Activated CD8-positive, alpha-beta memory T cell treated with anti-CD3 and anti-CD28 coated beads for 4 hours (primary cell): ENCODE measurements at regions not wholly inside any gene's neighbourhood (a gene's known extent, or its start where the extent isn't known, plus 50 kb on each side); places are given as distances from the start of the nearest gene placed in this dataset.

Experiments
- DNase-seq, 2 donors: peaks; one replicate each; pipeline ENCODE4 v3.0.0-alpha.2; 2020; ENCODE audit warnings: low read depth in 2 of 2

- DNase-seq, result no peak
Observed at GRCh38 chr1:244157731-244158438, 106.8 kb downstream of the ZBTB18 start.

- no peak for DNase-seq
Observed at GRCh38 chr1:244159646-244160045, 108.6 kb downstream of the ZBTB18 start.

GRCh38 chr1:244160455-244161235, 109.6 kb downstream of the ZBTB18 start:
- DNase-seq, result no peak

- no peak for DNase-seq
Observed at GRCh38 chr1:244161236-244161510, 110.1 kb downstream of the ZBTB18 start.

- DNase-seq, result no peak
Observed at GRCh38 chr1:244162786-244163530, 111.9 kb downstream of the ZBTB18 start.

GRCh38 chr1:244163861-244164510, 112.9 kb downstream of the ZBTB18 start:
- DNase-seq, result no peak

- DNase-seq, result no peak
Observed at GRCh38 chr1:244164511-244164890, 113.4 kb downstream of the ZBTB18 start.

- no peak for DNase-seq
Observed at GRCh38 chr1:244165021-244165420, 113.9 kb downstream of the ZBTB18 start.

GRCh38 chr1:244165701-244166100, 114.6 kb downstream of the ZBTB18 start:
- DNase-seq, result no peak

GRCh38 chr1:244171241-244171985, 120.3 kb downstream of the ZBTB18 start:
- no peak for DNase-seq

GRCh38 chr1:244173240-244173639, 122.2 kb downstream of the ZBTB18 start:
- no peak for DNase-seq

- DNase-seq, result no peak
Observed at GRCh38 chr1:244173769-244174168, 122.7 kb downstream of the ZBTB18 start.

- no peak for DNase-seq
Observed at GRCh38 chr1:244174922-244175521, 123.9 kb downstream of the ZBTB18 start.

- DNase-seq, result no peak
Observed at GRCh38 chr1:244176201-244176600, 125.1 kb downstream of the ZBTB18 start.

GRCh38 chr1:244180256-244180655, 129.2 kb downstream of the ZBTB18 start:
- no peak for DNase-seq

GRCh38 chr1:244181867-244182266, 130.8 kb downstream of the ZBTB18 start:
- no peak for DNase-seq

- no peak for DNase-seq
Observed at GRCh38 chr1:244183037-244183436, 132.0 kb downstream of the ZBTB18 start.

- DNase-seq, result no peak
Observed at GRCh38 chr1:244186372-244186771, 135.3 kb downstream of the ZBTB18 start.

GRCh38 chr1:244187310-244187709, 136.2 kb downstream of the ZBTB18 start:
- no peak for DNase-seq

- no peak for DNase-seq
Observed at GRCh38 chr1:244191581-244191980, 140.5 kb downstream of the ZBTB18 start.

- DNase-seq, result no peak
Observed at GRCh38 chr1:244192325-244192724, 141.2 kb downstream of the ZBTB18 start.
